ENCODE measurements at regions not wholly inside any gene's neighbourhood (a gene's known extent, or its start where the extent isn't known, plus 50 kb on each side); places are given as distances from the start of the nearest gene placed in this dataset.

GRCh38 chr4:103365285-103365684 is 167.1 kb upstream of the CENPE start:
- in situ Hi-C loops (cut with HindIII; ENCODE audit: low pct_unique_long_range_greater_than_20kb, low sequenced_read_pairs), result no loop called here
- peak; percentile 11 for DNase-seq (ENCODE audit: low read depth, low spot score)

GRCh38 chr4:103364083-103364482 is 165.9 kb upstream of the CENPE start:
- no peak for DNase-seq (ENCODE audit: low read depth, low spot score)
- in situ Hi-C loops (cut with HindIII; ENCODE audit: low pct_unique_long_range_greater_than_20kb, low sequenced_read_pairs), result no loop called here

DNA sequence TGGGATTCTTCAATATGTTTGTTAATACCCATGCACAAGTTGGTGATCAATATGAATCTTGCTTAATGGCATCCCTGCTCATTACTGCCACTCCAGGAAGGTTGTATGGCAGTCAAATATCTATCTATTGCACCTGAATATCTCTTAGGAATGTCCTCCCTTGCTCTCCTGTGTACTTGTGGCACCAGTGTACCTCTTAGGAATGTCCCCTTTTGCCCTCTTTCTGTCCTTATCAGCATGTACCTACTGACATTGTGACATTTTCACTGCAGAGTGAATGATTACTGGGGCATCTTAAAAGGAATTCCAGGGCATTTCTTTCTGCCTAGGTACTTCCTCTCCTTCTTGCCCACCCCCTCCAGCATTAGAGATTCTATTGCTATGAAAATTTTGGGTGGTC is 163.8 kb upstream of the CENPE start:
- DNase-seq (ENCODE audit: low read depth, low spot score), result no peak
- in situ Hi-C loops (cut with HindIII; ENCODE audit: low pct_unique_long_range_greater_than_20kb, low sequenced_read_pairs), result no loop called here

DNA sequence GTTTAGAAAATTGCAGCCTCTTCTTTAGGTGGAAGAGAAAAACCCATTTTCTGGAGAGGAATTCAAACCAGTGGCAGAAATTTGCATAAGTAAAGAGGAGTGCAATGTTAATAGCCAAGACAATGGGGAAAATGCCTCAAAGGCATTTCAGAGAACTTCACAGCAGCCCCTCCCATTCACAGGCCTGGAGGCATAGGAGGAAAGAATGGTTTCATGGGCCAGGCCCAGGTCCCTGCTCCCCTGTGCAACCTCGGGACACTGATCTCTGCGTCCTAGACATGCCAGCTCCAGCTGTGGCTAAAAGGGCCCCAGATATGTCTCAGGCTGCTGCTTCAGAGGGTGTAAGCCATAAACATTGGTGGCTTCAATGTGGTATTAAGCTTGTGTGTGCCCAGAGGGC is 161.8 kb upstream of the CENPE start:
- in situ Hi-C loops (cut with HindIII; ENCODE audit: low pct_unique_long_range_greater_than_20kb, low sequenced_read_pairs), result no loop called here

DNA sequence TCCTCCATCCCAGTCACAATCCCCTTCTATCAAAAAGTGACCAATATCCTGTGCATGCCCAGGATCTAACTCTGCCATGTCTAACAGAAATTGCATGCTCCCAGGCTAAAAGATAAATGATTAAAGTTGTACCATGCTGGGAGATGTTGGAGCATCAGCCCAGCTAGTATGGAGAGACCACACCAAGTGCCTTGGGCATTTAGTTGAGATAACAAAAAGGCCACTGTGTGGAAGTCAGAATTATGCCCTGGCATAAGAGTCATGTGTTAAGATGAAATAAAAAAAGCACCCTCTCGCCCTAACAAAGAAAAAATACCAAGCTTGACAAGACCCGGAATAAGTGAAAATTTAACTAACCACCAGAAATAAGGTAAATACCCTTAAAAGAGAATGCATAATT is 155.9 kb upstream of the CENPE start:
- in situ Hi-C loops (cut with HindIII; ENCODE audit: low pct_unique_long_range_greater_than_20kb, low sequenced_read_pairs), result no loop called here
- peak; percentile 60 for DNase-seq (ENCODE audit: low read depth, low spot score)

More for the DNA sequence above, 161.8 kb upstream of the CENPE start:
- no peak for DNase-seq (ENCODE audit: low read depth, low spot score)

GRCh38 chr4:103329642-103330041 is 131.5 kb upstream of the CENPE start:
- no peak for DNase-seq (ENCODE audit: low read depth, low spot score)

DNA sequence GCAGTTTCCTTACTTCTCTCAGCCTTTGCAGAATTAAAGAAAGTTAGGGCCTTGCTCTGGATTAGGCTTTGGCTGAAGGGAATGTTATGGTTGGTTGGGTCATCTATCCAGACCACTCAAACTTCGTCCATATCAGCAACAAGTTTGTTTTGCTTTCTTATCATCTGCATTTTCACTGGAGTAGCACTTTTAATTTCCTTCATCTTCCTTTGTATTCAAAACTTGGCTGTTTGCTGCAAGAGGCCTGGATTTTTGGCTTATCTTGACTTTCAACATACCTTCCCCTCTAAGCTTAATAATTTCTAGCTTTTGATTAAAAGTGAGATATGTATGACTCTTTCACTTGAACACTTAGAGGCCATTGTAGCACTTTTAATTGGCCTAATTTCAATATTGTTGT is 126.7 kb upstream of the CENPE start:
- in situ Hi-C loops (cut with HindIII; ENCODE audit: low pct_unique_long_range_greater_than_20kb, low sequenced_read_pairs), result no loop called here
- DNase-seq (ENCODE audit: low read depth, low spot score), result no peak

More at GRCh38 chr4:103329642-103330041, 131.5 kb upstream of the CENPE start:
- in situ Hi-C loops (cut with HindIII; ENCODE audit: low pct_unique_long_range_greater_than_20kb, low sequenced_read_pairs), result no loop called here

- in situ Hi-C loops (cut with HindIII; ENCODE audit: low pct_unique_long_range_greater_than_20kb, low sequenced_read_pairs), result no loop called here
- no peak for DNase-seq (ENCODE audit: low read depth, low spot score)
These were observed 120.2 kb upstream of the CENPE start for GRCh38 chr4:103318327-103318726.

DNA sequence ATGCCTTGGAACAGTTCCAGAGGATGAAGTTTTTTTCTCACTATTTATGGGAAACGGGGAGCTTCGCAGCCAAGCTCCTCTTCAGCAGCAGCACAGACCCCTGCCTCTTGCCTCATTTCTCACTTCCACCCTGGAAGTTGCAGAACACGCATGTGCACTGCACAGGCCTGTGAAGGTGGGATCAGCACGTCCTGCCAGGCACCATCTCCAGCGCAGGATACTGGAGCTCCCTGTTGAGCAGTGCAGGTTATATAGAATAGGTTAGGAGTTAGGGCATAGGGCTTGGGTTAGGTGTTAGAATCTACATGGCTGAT is 110.1 kb upstream of the CENPE start:
- no peak for DNase-seq (ENCODE audit: low read depth, low spot score)
- in situ Hi-C loops (cut with HindIII; ENCODE audit: low pct_unique_long_range_greater_than_20kb, low sequenced_read_pairs), result no loop called here

- in situ Hi-C loops (cut with HindIII; ENCODE audit: low pct_unique_long_range_greater_than_20kb, low sequenced_read_pairs), result no loop called here
These were observed 109.5 kb upstream of the CENPE start for GRCh38 chr4:103307453-103308247.

GRCh38 chr4:103306870-103307375 is 108.8 kb upstream of the CENPE start:
- peak; percentile 25 for DNase-seq (ENCODE audit: low read depth, low spot score)
- in situ Hi-C loops (cut with HindIII; ENCODE audit: low pct_unique_long_range_greater_than_20kb, low sequenced_read_pairs), result no loop called here

More at GRCh38 chr4:103307453-103308247, 109.5 kb upstream of the CENPE start:
- DNase-seq (ENCODE audit: low read depth, low spot score), result no peak

- DNase-seq (ENCODE audit: low read depth, low spot score), result no peak
- in situ Hi-C loops (cut with HindIII; ENCODE audit: low pct_unique_long_range_greater_than_20kb, low sequenced_read_pairs), result no loop called here
These were observed 107.2 kb upstream of the CENPE start for GRCh38 chr4:103305355-103305754.

DNA sequence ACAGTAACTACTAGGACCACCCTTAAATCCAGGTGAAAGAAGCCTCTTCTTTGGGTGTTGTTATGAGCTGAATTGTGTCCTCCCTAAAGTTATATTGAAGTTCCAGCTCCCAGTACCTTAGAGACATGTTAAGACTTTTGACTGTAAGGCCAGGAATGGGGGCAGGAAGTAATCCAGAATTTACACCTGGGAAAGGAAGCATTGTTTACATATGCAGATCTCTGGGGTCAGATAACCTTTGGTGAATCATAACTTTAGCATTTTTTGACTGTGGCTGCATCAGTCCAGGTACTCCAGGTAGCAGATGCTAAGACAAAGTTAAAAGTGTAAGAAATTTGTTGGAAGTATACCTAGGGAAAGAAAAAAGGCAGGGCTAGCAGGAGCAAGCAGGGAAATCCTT is 104.9 kb upstream of the CENPE start:
- no peak for DNase-seq (ENCODE audit: low read depth, low spot score)
- in situ Hi-C loops (cut with HindIII; ENCODE audit: low pct_unique_long_range_greater_than_20kb, low sequenced_read_pairs), result no loop called here

DNA sequence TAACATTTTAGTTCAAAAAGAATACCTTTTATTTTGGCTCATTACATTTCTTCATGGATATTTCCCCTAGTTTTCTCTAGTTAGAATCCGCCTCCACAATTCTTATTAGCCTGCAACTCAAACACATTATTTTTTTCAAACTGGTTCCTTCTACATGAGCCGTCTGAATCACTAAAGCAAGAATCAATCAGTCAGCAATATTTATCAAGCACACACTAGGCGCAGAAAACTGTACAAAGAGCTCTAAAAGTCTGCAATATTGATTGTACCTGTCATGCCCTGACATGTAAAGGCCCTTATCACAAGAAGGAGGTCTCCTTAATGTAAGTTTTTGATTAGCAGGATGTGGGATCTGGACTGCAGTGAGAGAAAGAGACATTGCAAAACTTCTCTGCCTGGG is 94.8 kb upstream of the CENPE start:
- DNase-seq (ENCODE audit: low read depth, low spot score), result no peak
- in situ Hi-C loops (cut with HindIII; ENCODE audit: low pct_unique_long_range_greater_than_20kb, low sequenced_read_pairs), result no loop called here

DNA sequence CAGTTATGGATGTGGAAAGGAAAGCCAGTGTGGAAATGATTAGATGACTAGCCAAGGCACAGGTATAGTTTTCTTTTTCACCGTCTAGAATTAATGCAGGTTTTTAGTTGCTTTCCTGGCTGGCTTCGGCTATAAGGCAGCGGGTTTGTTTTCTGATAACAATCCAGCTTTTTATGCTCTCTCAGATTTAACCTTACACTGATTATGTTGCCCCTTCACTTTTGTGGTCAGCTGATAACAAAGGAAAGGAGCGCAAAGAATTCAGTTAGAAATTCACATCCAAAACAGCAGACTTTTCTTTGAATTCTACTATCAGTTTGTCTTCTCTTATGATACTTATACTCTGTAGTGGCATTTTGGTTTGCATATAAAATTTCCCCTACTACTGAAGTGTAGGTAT is 94.2 kb upstream of the CENPE start:
- in situ Hi-C loops (cut with HindIII; ENCODE audit: low pct_unique_long_range_greater_than_20kb, low sequenced_read_pairs), result no loop called here
- no peak for DNase-seq (ENCODE audit: low read depth, low spot score)

DNA sequence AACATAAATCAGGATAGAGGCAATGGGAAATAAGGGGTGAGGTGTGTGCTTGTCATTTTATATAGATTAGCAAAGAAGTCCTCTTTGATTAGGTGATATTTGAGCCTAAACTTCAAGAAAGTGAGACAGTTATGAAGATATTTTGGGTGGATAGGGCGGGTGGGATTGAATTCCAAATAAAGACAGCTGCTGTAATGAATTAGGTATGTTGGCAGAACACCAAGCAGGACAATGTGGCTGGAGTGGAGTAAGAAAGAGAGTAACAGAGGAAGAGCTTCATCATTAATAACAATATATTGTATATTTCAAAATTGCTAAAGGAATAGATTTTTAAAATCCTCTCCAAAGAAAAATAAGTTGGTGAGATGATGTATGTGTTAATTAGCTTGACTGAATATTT is 91.0 kb upstream of the CENPE start:
- no peak for DNase-seq (ENCODE audit: low read depth, low spot score)
- in situ Hi-C loops (cut with HindIII; ENCODE audit: low pct_unique_long_range_greater_than_20kb, low sequenced_read_pairs), result no loop called here

GRCh38 chr4:103272174-103272573 is 74.0 kb upstream of the CENPE start:
- in situ Hi-C loops (cut with HindIII; ENCODE audit: low pct_unique_long_range_greater_than_20kb, low sequenced_read_pairs), result no loop called here

GRCh38 chr4:103268746-103269145 is 70.6 kb upstream of the CENPE start:
- DNase-seq (ENCODE audit: low read depth, low spot score), result no peak
- in situ Hi-C loops (cut with HindIII; ENCODE audit: low pct_unique_long_range_greater_than_20kb, low sequenced_read_pairs), result no loop called here

More at GRCh38 chr4:103272174-103272573, 74.0 kb upstream of the CENPE start:
- DNase-seq (ENCODE audit: low read depth, low spot score), result no peak

GRCh38 chr4:103264905-103265304 is 66.8 kb upstream of the CENPE start:
- DNase-seq (ENCODE audit: low read depth, low spot score), result no peak
- in situ Hi-C loops (cut with HindIII; ENCODE audit: low pct_unique_long_range_greater_than_20kb, low sequenced_read_pairs), result no loop called here

Measured in SK-MEL-5 (cell line).